GM12892 (cell line): ENCODE measurements at regions not wholly inside any gene's neighbourhood (a gene's known extent, or its start where the extent isn't known, plus 50 kb on each side); places are given as distances from the start of the nearest gene placed in this dataset.

Experiments
- DNase-seq: peaks from one replicate; pipeline ENCODE4 v3.0.0; 2011; ENCODE audit not compliant: insufficient read length
- FAIRE-seq: peaks from 2 replicates; lab custom pipeline; 2011; peaks lifted over from hg19 to GRCh38; lab: Jason Lieb, UNC
- POLR2A ChIP-seq: IDR thresholded peaks from 2 replicates; pipeline ENCODE4 v1.6.1; 2011; ENCODE audit warnings: low read depth, low read length, control low read depth
- POLR2AphosphoS5 ChIP-seq: IDR thresholded peaks from 2 replicates; pipeline ENCODE4 v1.6.1; 2011; ENCODE audit warnings: low read depth, low read length, control low read depth
- TAF1 ChIP-seq: IDR thresholded peaks from 2 replicates; pipeline ENCODE4 v1.6.1; 2011; ENCODE audit warnings: low read depth, mild to moderate bottlenecking, control low read depth, low read length, borderline replicate concordance

DNA sequence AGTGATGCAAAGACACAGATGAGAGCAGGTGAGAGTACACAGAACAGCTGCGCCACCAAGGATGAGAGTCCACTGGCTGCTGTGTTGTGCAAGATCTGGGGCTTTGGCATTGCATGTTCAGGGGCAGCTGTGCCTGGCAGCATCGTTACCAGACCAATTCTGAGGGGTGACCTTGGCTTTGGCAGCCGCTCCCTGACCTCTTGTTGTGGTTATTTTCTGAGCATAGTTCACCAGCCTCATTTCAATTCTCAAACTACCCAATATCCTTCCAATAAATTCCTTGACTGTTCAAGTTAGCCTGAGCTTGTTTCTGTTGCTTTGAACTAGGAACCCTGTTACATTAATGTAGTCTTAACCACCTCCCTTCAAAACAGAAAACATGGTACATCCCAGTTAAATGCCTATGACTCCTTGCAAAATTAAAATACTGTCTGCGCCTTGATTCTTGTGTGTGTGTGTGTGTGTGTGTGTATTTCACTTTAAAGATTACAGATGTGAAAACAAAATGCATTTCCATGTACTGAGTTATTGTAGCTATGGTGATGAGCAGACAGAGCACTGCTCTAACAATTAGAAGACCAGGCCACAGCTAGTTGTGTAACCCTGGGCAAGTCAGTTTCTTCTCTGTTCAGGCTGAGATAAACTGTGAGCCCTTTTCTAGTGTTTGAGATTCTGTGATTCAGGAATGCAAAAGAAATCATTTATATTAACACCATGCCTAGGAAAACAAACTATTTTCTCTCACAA, 106.3 kb upstream of the GUCA2B start:
- DNase-seq, result no peak
- no peak for FAIRE-seq
- no peak for TF ChIP-seq POLR2AphosphoS5
- no peak for TF ChIP-seq TAF1
- no peak for TF ChIP-seq POLR2A

DNA sequence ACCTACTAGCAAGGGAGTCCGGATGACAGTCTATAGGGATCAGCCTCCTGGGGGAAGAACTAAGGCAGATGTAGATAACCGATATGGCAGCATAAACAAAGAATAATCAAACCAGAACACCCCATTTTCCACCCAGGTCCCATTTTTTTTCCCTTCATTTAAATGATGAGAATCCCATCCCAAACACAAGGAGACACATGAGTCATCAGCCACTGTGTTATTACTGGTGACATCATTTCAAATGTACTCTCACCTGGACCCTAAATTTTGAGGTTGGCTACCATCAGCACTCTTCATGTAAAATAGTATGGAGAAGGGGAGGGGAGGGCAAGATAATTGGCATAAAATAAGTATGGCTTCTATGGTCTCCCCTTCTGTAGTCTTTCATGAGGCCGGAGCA, 108.9 kb upstream of the GUCA2B start:
- no peak for DNase-seq
- FAIRE-seq, result no peak
- TF ChIP-seq POLR2A, result no peak
- no peak for TF ChIP-seq TAF1
- TF ChIP-seq POLR2AphosphoS5, result no peak

DNA sequence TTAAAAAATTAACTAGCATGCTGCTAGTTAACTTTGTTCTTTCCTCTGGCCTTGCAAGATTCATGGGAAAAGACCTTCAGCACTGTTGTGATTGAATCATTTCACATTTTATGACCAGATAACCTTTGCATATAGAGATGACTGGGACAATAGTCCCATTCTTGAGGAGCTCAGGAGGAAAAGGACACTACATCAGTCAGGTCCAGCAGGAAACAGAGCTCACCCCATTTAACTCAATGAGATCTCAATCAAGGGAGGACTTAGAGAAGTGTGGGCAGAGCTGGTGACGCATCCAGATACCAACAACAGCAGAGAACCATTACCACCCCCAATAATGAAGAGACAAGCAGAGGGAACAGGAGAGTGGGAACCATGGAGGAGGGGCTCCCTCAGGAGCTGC, 109.4 kb upstream of the GUCA2B start:
- FAIRE-seq, result no peak
- TF ChIP-seq POLR2AphosphoS5, result no peak
- no peak for TF ChIP-seq POLR2A
- TF ChIP-seq TAF1, result no peak
- DNase-seq, result no peak

GRCh38 chr1:42043182-42043581, 110.0 kb upstream of the GUCA2B start:
- DNase-seq (no peak), FAIRE-seq (no peak)
- TF ChIP-seq POLR2AphosphoS5 (no peak), POLR2A (no peak), TAF1 (no peak)

- DNase-seq (no peak), FAIRE-seq (no peak)
- TF ChIP-seq TAF1, result no peak
- no peak for TF ChIP-seq POLR2A
- TF ChIP-seq POLR2AphosphoS5, result no peak
Observed at GRCh38 chr1:42041031-42041430, 112.2 kb upstream of the GUCA2B start.

GRCh38 chr1:42040159-42040558, 113.1 kb upstream of the GUCA2B start:
- TF ChIP-seq POLR2A (no peak), TAF1 (no peak), POLR2AphosphoS5 (no peak)
- FAIRE-seq (no peak), DNase-seq (no peak)

DNA sequence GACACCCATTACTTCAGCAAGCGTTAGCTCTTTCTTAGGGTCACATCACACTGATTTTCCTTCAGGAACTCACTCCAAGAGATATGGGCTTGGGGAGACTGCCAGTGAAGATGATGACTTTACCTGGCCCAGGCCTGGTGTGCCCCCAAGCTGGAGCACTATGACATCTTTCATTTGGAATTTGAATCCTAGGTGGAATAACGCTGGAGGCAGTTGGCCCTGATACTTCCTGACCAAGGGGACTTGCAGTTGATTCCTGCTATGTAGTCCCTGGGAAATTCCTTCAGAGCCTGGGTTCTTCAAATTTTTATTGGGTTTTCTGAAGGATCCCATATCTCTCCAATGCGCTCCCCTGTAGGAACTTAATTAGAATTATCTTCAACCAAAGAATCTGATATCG, 114.9 kb upstream of the GUCA2B start:
- TF ChIP-seq TAF1, result no peak
- TF ChIP-seq POLR2AphosphoS5, result no peak
- no peak for TF ChIP-seq POLR2A
- DNase-seq (no peak), FAIRE-seq (no peak)

GRCh38 chr1:42037586-42037985, 115.6 kb upstream of the GUCA2B start:
- no peak for FAIRE-seq
- TF ChIP-seq TAF1, result no peak
- TF ChIP-seq POLR2AphosphoS5, result no peak
- no peak for TF ChIP-seq POLR2A
- no peak for DNase-seq

DNA sequence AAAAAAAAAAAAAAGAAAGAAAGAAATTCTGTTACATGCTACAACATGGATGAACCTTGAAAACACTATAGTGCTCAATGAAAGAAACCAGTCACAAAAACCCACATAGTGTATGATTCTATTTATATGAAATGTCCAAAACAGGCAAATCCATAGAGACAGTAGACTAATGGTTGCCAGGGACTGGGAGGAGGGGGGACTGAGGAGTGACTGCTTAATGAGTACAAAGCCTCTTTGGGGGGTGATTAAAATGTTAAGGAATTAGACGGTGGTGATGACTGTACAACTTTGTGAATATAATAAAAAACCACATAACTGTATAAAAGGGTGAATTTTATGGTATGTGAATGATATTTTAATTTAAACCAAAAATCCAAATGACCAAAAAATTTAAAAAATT, 116.0 kb upstream of the GUCA2B start:
- TF ChIP-seq POLR2A, result no peak
- no peak for TF ChIP-seq POLR2AphosphoS5
- TF ChIP-seq TAF1, result no peak
- no peak for DNase-seq
- no peak for FAIRE-seq

DNA sequence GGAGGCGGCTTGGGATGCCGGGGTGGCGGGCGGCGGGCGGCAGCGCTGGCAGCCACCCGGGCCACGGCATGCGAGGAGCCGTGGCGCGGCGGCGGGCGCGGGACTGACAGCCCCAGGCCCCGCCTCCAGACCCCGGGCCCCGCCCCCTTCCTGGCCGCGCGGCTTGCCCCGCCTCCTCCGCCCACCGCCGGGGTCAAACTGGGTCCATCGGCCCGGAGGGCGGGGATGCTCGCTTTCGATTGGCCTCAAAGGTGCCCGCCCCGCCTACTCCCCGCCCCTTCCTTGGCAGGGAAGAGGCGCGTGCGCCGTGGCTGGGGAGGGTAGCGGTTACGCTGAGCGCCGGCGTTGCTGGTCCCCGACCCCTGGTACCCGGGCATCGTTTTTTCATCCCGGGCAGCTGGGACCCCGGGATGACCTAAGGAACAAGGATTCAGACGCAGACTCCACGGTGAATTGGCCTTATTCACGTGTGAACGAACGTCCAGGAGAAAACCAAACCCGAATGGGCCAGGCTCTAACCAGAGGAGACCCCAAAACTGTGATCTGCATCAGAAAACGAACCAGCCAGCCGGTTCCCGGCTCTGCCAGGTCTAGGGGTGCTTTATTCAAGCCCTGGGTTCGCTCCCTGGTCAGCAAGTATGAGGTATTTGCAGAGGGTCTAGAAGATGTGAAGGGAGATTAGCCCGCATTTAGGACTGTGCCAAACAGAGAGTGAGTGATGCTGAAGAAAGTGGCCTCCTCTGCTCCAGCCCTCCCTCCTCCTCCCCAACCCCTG, 117.2 kb upstream of the GUCA2B start:
- FAIRE-seq (peak; percentile 93), DNase-seq (peak; percentile 91)
- TF ChIP-seq POLR2A (peak; percentile 22; the same call in 1 of the 2 replicates), POLR2AphosphoS5 (no peak)

DNA sequence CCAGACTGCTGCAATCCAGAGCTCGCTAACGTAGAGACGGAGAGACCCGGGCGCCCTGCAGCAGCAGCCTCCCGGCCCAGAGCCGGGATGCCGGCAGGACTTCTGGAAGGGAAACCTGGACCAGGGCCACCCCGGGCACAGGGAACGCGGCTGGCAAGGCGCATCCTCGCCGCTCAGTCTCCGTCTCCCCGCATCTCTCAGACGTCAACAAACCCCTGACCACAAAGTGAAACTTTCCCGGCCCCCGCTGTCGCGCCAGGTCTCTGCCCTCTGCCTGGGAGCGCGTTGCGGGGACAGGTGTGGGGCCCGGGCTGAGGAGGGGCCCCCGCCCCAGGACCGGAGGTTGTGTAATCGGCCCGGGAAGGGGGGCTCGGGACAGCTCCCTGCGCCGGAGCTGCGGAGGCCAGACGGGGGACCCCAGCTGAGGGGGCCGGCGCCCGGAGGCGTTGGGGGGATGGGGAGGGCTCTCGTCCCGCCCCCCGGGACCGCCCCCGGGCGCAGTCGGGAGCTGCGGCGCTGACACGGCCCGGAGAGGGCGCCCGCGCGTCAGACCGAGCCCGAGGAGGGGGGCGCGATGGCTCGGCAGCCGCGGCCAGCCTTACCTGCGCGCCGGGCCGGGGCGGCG, 116.6 kb upstream of the HIVEP3 start:
- DNase-seq (peak; percentile 67), FAIRE-seq (peak; percentile 27)
- TF ChIP-seq POLR2AphosphoS5 (no peak), TAF1 (no peak), POLR2A (no peak; the same call in 1 of the 2 replicates)

GRCh38 chr1:42034426-42034825, 115.7 kb upstream of the HIVEP3 start:
- no peak for FAIRE-seq
- no peak for DNase-seq
- TF ChIP-seq POLR2A (no peak), TAF1 (no peak), POLR2AphosphoS5 (no peak)

- TF ChIP-seq TAF1 (no peak), POLR2A (no peak), POLR2AphosphoS5 (no peak)
- DNase-seq (no peak), FAIRE-seq (peak; percentile 42)
Observed at GRCh38 chr1:42033629-42034028, 114.9 kb upstream of the HIVEP3 start.
